GM12892 (cell line): ENCODE measurements at regions not wholly inside any gene's neighbourhood (a gene's known extent, or its start where the extent isn't known, plus 50 kb on each side); places are given as distances from the start of the nearest gene placed in this dataset.

Experiments
- POLR2A ChIP-seq: IDR thresholded peaks from 2 replicates; pipeline ENCODE4 v1.6.1; 2011; ENCODE audit warnings: low read depth, low read length, control low read depth
- TAF1 ChIP-seq: IDR thresholded peaks from 2 replicates; pipeline ENCODE4 v1.6.1; 2011; ENCODE audit warnings: low read depth, mild to moderate bottlenecking, control low read depth, low read length, borderline replicate concordance

DNA sequence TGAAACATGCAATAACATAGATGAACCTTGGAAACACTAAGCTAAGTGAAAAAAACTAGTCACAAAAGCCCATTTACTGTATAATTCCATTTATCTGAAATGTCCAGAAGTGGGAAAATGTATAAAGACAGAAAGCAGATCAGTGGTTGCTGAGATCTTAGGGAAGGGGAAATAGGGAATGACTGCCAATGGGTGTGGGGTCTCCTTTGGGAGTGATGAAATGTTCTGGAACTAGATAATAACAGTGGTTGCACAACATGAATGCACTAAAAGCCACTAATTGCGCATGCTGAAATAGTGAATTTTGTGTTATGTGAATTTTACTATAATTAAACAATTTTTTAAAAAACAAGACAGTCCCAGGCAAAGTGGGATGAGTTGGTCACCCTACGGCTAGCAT is 472.8 kb downstream of the CCDC171 start:
- TF ChIP-seq POLR2A (no peak), TAF1 (no peak)
